Suprapubic skin (tissue), 4 donors: ENCODE measurements at regions not wholly inside any gene's neighbourhood (a gene's known extent, or its start where the extent isn't known, plus 50 kb on each side); places are given as distances from the start of the nearest gene placed in this dataset.

Experiments
- DNase-seq, 2 donors: peaks; one replicate each; pipeline ENCODE4 v3.0.0-alpha.2; 2019; ENCODE audit warnings: low spot score in 2 of 2
- H3K27ac ChIP-seq: fragments of 200-600 bp; sonication (generic); one replicate; pipeline ENCODE4 v1.5.1; 2019
- H3K27me3 ChIP-seq: fragments of 200-600 bp; sonication (generic); one replicate; pipeline ENCODE4 v1.5.1; 2019
- H3K36me3 ChIP-seq: fragments of 200-600 bp; sonication (generic); one replicate; pipeline ENCODE4 v1.5.1; 2019
- H3K4me1 ChIP-seq: fragments of 200-600 bp; sonication (generic); one replicate; pipeline ENCODE4 v1.5.1; 2019
- H3K4me3 ChIP-seq: fragments of 200-600 bp; sonication (generic); one replicate; pipeline ENCODE4 v1.5.1; 2019; ENCODE audit warnings: mild to moderate bottlenecking
- H3K9me3 ChIP-seq: fragments of 200-600 bp; sonication (generic); one replicate; pipeline ENCODE4 v1.5.1; 2019
- CTCF ChIP-seq, 2 donors: fragments of 200-600 bp in 1 of 2; fragments of 450-650 bp in 1 of 2; sonication (generic) in 1 of 2; IDR thresholded peaks; one replicate each; pipeline ENCODE4 v1.5.1; 2016 to 2019; ENCODE audit warnings: antibody characterized with exemption in 2 of 2, mild to moderate bottlenecking in 1 of 2, moderate library complexity in 1 of 2
- EP300 ChIP-seq: sonication (generic); formaldehyde crosslinking; IDR thresholded peaks from one replicate; pipeline ENCODE4 v1.6.1; 2017; ENCODE audit warnings: antibody characterized with exemption
- POLR2A ChIP-seq, 2 donors: fragments of 450-650 bp; IDR thresholded peaks; one replicate each; pipeline ENCODE4 v1.6.1; 2017; ENCODE audit warnings: antibody characterized with exemption in 2 of 2, mild to moderate bottlenecking in 2 of 2, moderate library complexity in 2 of 2
- POLR2AphosphoS5 ChIP-seq, 3 donors: sonication (generic); formaldehyde crosslinking; IDR thresholded peaks; one replicate each; pipeline ENCODE4 v1.6.1; 2017; ENCODE audit warnings: antibody characterized with exemption in 3 of 3
- WGBS: methylation state at CpG from one replicate; pipeline ENCODE4 v1.1.5; 2018; 5-methylcytosine and 5-hydroxymethylcytosine counted together

- H3K36me3 ChIP-seq: no peaks in the 10 kb centered on the region
- H3K9me3 ChIP-seq: no peaks in the 10 kb centered on the region
- DNase-seq: no peak
- 67% methylated on average over 10 of the region's 10 CpGs for whole genome bisulfite sequencing
- H3K27me3 ChIP-seq: no peaks in the 10 kb centered on the region
- H3K4me1 ChIP-seq: peaks cover 8% of the 10 kb centered on the region
- no peak for TF ChIP-seq POLR2A (IDR thresholded peaks at IDR 0.05)
- TF ChIP-seq CTCF (IDR thresholded peaks at IDR 0.05): no peak
- no peak for TF ChIP-seq POLR2AphosphoS5 (IDR thresholded peaks at IDR 0.05)
- no peak for TF ChIP-seq EP300
- H3K4me3 ChIP-seq: no peak overlapping the region
- no peak overlapping the region for H3K27ac ChIP-seq
These were observed 224.1 kb upstream of the PARD3B start for GRCh38 chr2:204321027-204321800.

- H3K27me3 ChIP-seq: no peaks in the 10 kb centered on the region
- no peaks in the 10 kb centered on the region for H3K9me3 ChIP-seq
- no peak overlapping the region for H3K4me3 ChIP-seq
- no peak overlapping the region for H3K27ac ChIP-seq
- H3K4me1 ChIP-seq: peaks cover 8% of the 10 kb centered on the region
- 50% methylated on average over 9 of the region's 9 CpGs for WGBS
- DNase-seq: no peak
- no peak for TF ChIP-seq POLR2AphosphoS5 (IDR thresholded peaks at IDR 0.05)
- no peak for TF ChIP-seq CTCF (IDR thresholded peaks at IDR 0.05)
- no peak for TF ChIP-seq POLR2A (IDR thresholded peaks at IDR 0.05)
- no peak for TF ChIP-seq EP300
- H3K36me3 ChIP-seq: no peaks in the 10 kb centered on the region
These were observed 223.1 kb upstream of the PARD3B start for GRCh38 chr2:204321910-204322751.

GRCh38 chr2:204325468-204325867 lies 219.8 kb upstream of the PARD3B start:
- Histone ChIP-seq H3K36me3 (no peaks in the 10 kb centered on the region), H3K9me3 (no peaks in the 10 kb centered on the region), H3K4me3 (no peak overlapping the region), H3K27ac (no peak overlapping the region), H3K27me3 (no peaks in the 10 kb centered on the region), H3K4me1 (peaks cover 8% of the 10 kb centered on the region)
- no peak for DNase-seq
- TF ChIP-seq EP300 (no peak), POLR2AphosphoS5 (IDR thresholded peaks at IDR 0.05) (no peak), POLR2A (IDR thresholded peaks at IDR 0.05) (no peak), CTCF (IDR thresholded peaks at IDR 0.05) (peak; percentile 70 to 88)
- 13% methylated on average over 7 of the region's 7 CpGs for WGBS

DNA sequence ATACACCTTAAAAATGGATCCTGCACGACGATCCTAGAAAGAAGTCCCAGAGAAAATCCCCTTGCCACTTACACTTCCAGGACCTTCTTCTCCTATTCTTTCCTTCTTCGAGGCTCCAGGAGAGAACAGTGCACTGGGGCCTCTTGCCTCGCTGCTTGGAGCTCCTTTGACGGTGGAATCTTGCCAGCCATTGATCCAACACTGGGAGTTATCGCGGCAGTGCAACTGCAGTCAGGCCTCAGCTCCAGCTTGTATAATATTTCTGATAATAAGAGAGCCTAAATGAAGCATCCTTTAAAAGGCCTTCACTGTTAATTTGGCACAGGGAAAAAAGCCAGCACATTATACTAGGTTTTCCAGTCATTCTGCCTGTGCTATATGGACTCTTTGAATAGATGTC lies 216.9 kb upstream of the PARD3B start:
- Histone ChIP-seq H3K36me3 (no peaks in the 10 kb centered on the region), H3K9me3 (no peaks in the 10 kb centered on the region), H3K27ac (no peak overlapping the region), H3K4me1 (peaks cover 4% of the 10 kb centered on the region), H3K27me3 (no peaks in the 10 kb centered on the region), H3K4me3 (no peak overlapping the region)
- TF ChIP-seq POLR2AphosphoS5 (IDR thresholded peaks at IDR 0.05) (no peak), EP300 (no peak), POLR2A (IDR thresholded peaks at IDR 0.05) (no peak)
- WGBS: 95% methylated on average over 7 of the region's 7 CpGs
- DNase-seq: no peak

DNA sequence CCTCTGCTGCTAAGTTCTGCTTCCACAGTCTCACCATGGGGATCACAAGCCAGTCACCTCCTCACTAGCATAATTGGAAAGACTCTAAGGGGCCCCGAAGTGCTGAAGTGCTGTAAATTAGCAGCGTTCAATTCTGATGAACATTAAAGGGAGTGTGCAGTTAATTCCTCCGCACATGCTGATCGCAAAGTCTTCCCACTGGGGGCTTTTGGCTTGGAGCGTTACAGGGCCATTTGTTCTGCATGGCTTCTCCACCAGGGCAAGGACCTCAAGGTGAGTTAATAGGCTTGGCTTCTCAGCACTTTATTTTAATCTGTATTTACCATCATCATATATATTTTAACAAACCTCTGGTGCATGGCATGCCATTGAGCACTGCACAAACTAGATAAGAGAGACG lies 216.3 kb upstream of the PARD3B start:
- TF ChIP-seq EP300 (no peak), POLR2AphosphoS5 (IDR thresholded peaks at IDR 0.05) (no peak)
- Histone ChIP-seq H3K27me3 (no peaks in the 10 kb centered on the region), H3K9me3 (no peaks in the 10 kb centered on the region), H3K4me1 (peaks cover 4% of the 10 kb centered on the region), H3K36me3 (no peaks in the 10 kb centered on the region), H3K4me3 (no peak overlapping the region), H3K27ac (no peak overlapping the region)
- no peak for DNase-seq
- WGBS: 91% methylated on average over 6 of the region's 6 CpGs

DNA sequence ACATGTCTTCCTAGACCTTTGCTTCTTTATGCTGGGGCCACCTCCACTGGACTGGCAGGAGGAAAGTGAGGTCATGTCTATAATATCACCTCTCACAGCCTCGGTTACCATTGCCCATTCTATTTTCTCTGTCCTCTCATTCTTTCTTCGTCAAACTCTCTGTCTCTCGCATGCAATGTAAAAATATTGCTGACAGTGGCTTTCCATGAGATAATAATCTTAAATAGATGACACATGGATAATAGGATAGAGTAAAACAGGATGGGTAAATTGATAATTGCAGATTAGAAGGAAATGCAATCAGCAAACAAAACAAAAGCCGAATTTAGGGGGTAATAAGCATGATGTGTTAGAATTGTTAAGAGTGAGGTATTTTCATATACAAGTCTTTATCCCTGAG lies 215.7 kb upstream of the PARD3B start:
- H3K9me3 ChIP-seq: no peaks in the 10 kb centered on the region
- H3K36me3 ChIP-seq: no peaks in the 10 kb centered on the region
- no peak overlapping the region for H3K27ac ChIP-seq
- H3K4me3 ChIP-seq: no peak overlapping the region
- DNase-seq: no peak
- H3K27me3 ChIP-seq: no peaks in the 10 kb centered on the region
- TF ChIP-seq POLR2AphosphoS5 (IDR thresholded peaks at IDR 0.05): no peak
- TF ChIP-seq POLR2A (IDR thresholded peaks at IDR 0.05): no peak
- no peak for TF ChIP-seq CTCF (IDR thresholded peaks at IDR 0.05)
- peaks cover 4% of the 10 kb centered on the region for H3K4me1 ChIP-seq
- 87% methylated on average over 4 of the region's 4 CpGs for WGBS
